HL-60 (cell line): ENCODE measurements at regions not wholly inside any gene's neighbourhood (a gene's known extent, or its start where the extent isn't known, plus 50 kb on each side); places are given as distances from the start of the nearest gene placed in this dataset.

Source experiments
- DNase-seq, 2 experiments: peaks; one replicate each; pipeline ENCODE4 v3.0.0-alpha.2; 2010 to 2020; ENCODE audit warnings: low read depth in 1 of 2, low spot score in 1 of 2
- H3K27ac ChIP-seq: fragments of 250-450 bp; sonication (Bioruptor Pico); replicated peaks from 2 replicates; pipeline ENCODE4 v1.5.1; 2020; ENCODE audit warnings: mild to moderate bottlenecking, moderate library complexity
- H3K27me3 ChIP-seq: fragments of 250-450 bp; sonication (Bioruptor Pico); 2 replicates; pipeline ENCODE4 v1.5.1; 2021; ENCODE audit warnings: mild to moderate bottlenecking, moderate library complexity; ENCODE audit not compliant: insufficient read depth, poor library complexity, severe bottlenecking
- H3K4me3 ChIP-seq: replicated peaks from 2 replicates; pipeline ENCODE4 v1.5.1; 2011; ENCODE audit warnings: mild to moderate bottlenecking, control low read depth, low read length; ENCODE audit not compliant: insufficient read depth
- GABPA ChIP-seq: IDR thresholded peaks from 2 replicates; pipeline ENCODE4 v1.6.1; 2012; ENCODE audit warnings: low read depth
- POLR2AphosphoS5 ChIP-seq: IDR thresholded peaks from 2 replicates; pipeline ENCODE4 v1.6.1; 2012; ENCODE audit warnings: low read depth
- SPI1 ChIP-seq: IDR thresholded peaks from 2 replicates; pipeline ENCODE4 v1.6.1; 2012; ENCODE audit warnings: low read depth, mild to moderate bottlenecking, borderline replicate concordance
- TF ChIP-seq, protein P1 (sequence below): IDR thresholded peaks from 2 replicates; pipeline ENCODE4 v1.6.1; 2012; ENCODE audit warnings: low read depth; ENCODE audit not compliant: insufficient replicate concordance
- TF ChIP-seq, protein P2 (sequence below): IDR thresholded peaks from one replicate; pipeline ENCODE4 v1.5.1; 2011; ENCODE audit warnings: low read length, control low read depth, inconsistent platforms; ENCODE audit not compliant: insufficient read depth

- TF ChIP-seq GABPA, result no peak
- TF ChIP-seq, protein P1, sequence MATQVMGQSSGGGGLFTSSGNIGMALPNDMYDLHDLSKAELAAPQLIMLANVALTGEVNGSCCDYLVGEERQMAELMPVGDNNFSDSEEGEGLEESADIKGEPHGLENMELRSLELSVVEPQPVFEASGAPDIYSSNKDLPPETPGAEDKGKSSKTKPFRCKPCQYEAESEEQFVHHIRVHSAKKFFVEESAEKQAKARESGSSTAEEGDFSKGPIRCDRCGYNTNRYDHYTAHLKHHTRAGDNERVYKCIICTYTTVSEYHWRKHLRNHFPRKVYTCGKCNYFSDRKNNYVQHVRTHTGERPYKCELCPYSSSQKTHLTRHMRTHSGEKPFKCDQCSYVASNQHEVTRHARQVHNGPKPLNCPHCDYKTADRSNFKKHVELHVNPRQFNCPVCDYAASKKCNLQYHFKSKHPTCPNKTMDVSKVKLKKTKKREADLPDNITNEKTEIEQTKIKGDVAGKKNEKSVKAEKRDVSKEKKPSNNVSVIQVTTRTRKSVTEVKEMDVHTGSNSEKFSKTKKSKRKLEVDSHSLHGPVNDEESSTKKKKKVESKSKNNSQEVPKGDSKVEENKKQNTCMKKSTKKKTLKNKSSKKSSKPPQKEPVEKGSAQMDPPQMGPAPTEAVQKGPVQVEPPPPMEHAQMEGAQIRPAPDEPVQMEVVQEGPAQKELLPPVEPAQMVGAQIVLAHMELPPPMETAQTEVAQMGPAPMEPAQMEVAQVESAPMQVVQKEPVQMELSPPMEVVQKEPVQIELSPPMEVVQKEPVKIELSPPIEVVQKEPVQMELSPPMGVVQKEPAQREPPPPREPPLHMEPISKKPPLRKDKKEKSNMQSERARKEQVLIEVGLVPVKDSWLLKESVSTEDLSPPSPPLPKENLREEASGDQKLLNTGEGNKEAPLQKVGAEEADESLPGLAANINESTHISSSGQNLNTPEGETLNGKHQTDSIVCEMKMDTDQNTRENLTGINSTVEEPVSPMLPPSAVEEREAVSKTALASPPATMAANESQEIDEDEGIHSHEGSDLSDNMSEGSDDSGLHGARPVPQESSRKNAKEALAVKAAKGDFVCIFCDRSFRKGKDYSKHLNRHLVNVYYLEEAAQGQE, result no peak
- TF ChIP-seq POLR2AphosphoS5, result no peak
- TF ChIP-seq, protein P2, sequence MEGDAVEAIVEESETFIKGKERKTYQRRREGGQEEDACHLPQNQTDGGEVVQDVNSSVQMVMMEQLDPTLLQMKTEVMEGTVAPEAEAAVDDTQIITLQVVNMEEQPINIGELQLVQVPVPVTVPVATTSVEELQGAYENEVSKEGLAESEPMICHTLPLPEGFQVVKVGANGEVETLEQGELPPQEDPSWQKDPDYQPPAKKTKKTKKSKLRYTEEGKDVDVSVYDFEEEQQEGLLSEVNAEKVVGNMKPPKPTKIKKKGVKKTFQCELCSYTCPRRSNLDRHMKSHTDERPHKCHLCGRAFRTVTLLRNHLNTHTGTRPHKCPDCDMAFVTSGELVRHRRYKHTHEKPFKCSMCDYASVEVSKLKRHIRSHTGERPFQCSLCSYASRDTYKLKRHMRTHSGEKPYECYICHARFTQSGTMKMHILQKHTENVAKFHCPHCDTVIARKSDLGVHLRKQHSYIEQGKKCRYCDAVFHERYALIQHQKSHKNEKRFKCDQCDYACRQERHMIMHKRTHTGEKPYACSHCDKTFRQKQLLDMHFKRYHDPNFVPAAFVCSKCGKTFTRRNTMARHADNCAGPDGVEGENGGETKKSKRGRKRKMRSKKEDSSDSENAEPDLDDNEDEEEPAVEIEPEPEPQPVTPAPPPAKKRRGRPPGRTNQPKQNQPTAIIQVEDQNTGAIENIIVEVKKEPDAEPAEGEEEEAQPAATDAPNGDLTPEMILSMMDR, result no peak
- no peak for TF ChIP-seq SPI1
- DNase-seq, result no peak
- peaks cover 9% of the 10 kb centered on the region for H3K27me3 ChIP-seq
- no peak overlapping the region for H3K27ac ChIP-seq
- H3K4me3 ChIP-seq, result no peak overlapping the region
Measured at GRCh38 chr10:120960725-120961124, 109.6 kb downstream of the WDR11 start.

DNA sequence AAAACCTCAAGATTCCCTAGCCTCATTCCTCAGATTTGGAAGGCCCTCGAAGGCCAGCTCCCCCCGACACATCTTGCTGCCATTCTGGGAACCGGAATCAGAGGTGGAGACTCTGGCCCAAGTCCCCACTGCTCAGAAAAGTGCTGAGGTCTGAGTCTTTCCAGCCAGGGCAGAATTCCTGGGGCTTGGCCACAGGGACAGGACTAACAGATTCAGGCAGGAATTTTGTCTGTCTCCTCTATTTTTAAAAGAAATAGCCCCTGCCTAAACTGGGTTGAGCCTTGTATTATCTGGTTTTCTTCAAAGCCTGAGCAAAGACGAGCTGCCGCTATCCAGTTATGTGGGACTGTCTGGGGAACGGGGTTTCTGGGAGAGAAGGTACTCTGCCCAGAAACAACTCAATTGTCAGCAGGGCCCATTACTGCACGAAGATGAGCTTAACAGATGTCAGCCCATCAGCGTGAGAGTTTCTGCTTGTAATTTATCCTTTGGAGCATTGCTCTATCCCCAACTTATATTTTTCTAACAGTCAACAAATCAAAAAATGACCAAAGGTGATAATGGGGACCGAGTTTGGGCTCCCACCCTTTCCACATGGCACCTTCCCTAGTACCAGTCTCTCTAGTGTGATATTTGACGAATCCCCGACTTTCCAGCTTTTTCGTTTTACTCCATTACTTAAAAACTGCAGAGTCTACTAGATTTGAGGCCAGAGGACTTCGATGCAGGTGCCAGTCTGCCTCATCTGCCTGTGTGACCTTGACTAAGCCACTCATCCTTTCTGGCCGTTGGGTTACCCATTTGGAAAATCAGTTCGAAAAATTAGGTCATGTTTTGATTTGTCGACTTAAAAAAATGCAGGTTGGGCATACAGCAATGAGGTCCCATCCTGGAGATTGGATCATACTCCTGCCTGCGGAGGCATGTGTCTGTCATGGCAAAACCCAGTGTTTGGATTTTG lies 110.9 kb downstream of the WDR11 start:
- Histone ChIP-seq H3K4me3 (no peak overlapping the region), H3K27me3 (peaks cover 9% of the 10 kb centered on the region), H3K27ac (no peak overlapping the region)
- DNase-seq, result no peak
- TF ChIP-seq POLR2AphosphoS5 (no peak), GABPA (no peak), SPI1 (no peak)
- TF ChIP-seq, protein P1, result no peak
- TF ChIP-seq, protein P2, result no peak

GRCh38 chr10:120962756-120963593 lies 111.8 kb downstream of the WDR11 start:
- H3K27ac ChIP-seq, result no peak overlapping the region
- DNase-seq, result no peak
- peaks cover 11% of the 10 kb centered on the region for H3K27me3 ChIP-seq

More at GRCh38 chr10:120962756-120963593, 111.8 kb downstream of the WDR11 start:
- TF ChIP-seq GABPA, result no peak
- TF ChIP-seq POLR2AphosphoS5, result no peak
- TF ChIP-seq SPI1, result no peak
- TF ChIP-seq, protein P2, result no peak
- TF ChIP-seq, protein P1, result no peak
- H3K4me3 ChIP-seq, result no peak overlapping the region
